NCI-H748 treated with DMSO at 0.1 percent for 48 hours (cell line): ENCODE measurements at regions not wholly inside any gene's neighbourhood (a gene's known extent, or its start where the extent isn't known, plus 50 kb on each side); places are given as distances from the start of the nearest gene placed in this dataset.
"Not testable (repeated sequence)": the region's sequence is repeated elsewhere in the genome, so short reads cannot be mapped to it uniquely, and the experiment has no call there.

Source experiments
- DNase-seq: peaks from one replicate; lab custom pipeline; 2025; lab: John Stamatoyannopoulos, UW

- not testable (repeated sequence) for DNase-seq
Observed at GRCh38 chr11:100531290-100531689, 155.8 kb upstream of the ARHGAP42 start.

- no peak for DNase-seq
Observed at GRCh38 chr11:100536979-100537378, 150.1 kb upstream of the ARHGAP42 start.

- no peak for DNase-seq
Observed at GRCh38 chr11:100543386-100543785, 143.7 kb upstream of the ARHGAP42 start.

GRCh38 chr11:100545556-100545955 is 141.5 kb upstream of the ARHGAP42 start:
- no peak for DNase-seq

GRCh38 chr11:100545970-100546369 is 141.1 kb upstream of the ARHGAP42 start:
- DNase-seq: no peak

- DNase-seq: no peak
Observed at GRCh38 chr11:100546714-100547113, 140.4 kb upstream of the ARHGAP42 start.

GRCh38 chr11:100550298-100550697 is 136.8 kb upstream of the ARHGAP42 start:
- no peak for DNase-seq

GRCh38 chr11:100550912-100551632 is 136.0 kb upstream of the ARHGAP42 start:
- DNase-seq: peak; percentile 80

GRCh38 chr11:100555931-100556330 is 131.2 kb upstream of the ARHGAP42 start:
- DNase-seq: no peak

- no peak for DNase-seq
Observed at GRCh38 chr11:100556781-100557180, 130.3 kb upstream of the ARHGAP42 start.

- no peak for DNase-seq
Observed at GRCh38 chr11:100557830-100558611, 129.1 kb upstream of the ARHGAP42 start.

- no peak for DNase-seq
Observed at GRCh38 chr11:100560606-100561005, 126.5 kb upstream of the ARHGAP42 start.

- no peak for DNase-seq
Observed at GRCh38 chr11:100561323-100561722, 125.8 kb upstream of the ARHGAP42 start.

- DNase-seq: no peak
Observed at GRCh38 chr11:100562128-100562527, 125.0 kb upstream of the ARHGAP42 start.

GRCh38 chr11:100563541-100564280 is 123.4 kb upstream of the ARHGAP42 start:
- DNase-seq: no peak

- no peak for DNase-seq
Observed at GRCh38 chr11:100573911-100574513, 113.1 kb upstream of the ARHGAP42 start.

- peak; percentile 29 for DNase-seq
Observed at GRCh38 chr11:100574894-100575769, 112.0 kb upstream of the ARHGAP42 start.

GRCh38 chr11:100575860-100576717 is 111.0 kb upstream of the ARHGAP42 start:
- DNase-seq: peak; percentile 38

GRCh38 chr11:100576718-100577021 is 110.4 kb upstream of the ARHGAP42 start:
- DNase-seq: no peak

- no peak for DNase-seq
Observed at GRCh38 chr11:100578831-100579311, 108.2 kb upstream of the ARHGAP42 start.
